ENCODE measurements at regions not wholly inside any gene's neighbourhood (a gene's known extent, or its start where the extent isn't known, plus 50 kb on each side); places are given as distances from the start of the nearest gene placed in this dataset.
"Not testable (repeated sequence)": the region's sequence is repeated elsewhere in the genome, so short reads cannot be mapped to it uniquely, and the experiment has no call there.

- DNase-seq = no peak
Observed at GRCh38 chr6:21335591-21335990, 258.0 kb upstream of the SOX4 start.

- no peak for DNase-seq
Observed at GRCh38 chr6:21337263-21337662, 256.3 kb upstream of the SOX4 start.

GRCh38 chr6:21340573-21340972 lies 253.0 kb upstream of the SOX4 start:
- DNase-seq = no peak

GRCh38 chr6:21341910-21342309 lies 251.6 kb upstream of the SOX4 start:
- DNase-seq = no peak

- DNase-seq = no peak
Observed at GRCh38 chr6:21342501-21342900, 251.1 kb upstream of the SOX4 start.

GRCh38 chr6:21345704-21346103 lies 247.8 kb upstream of the SOX4 start:
- DNase-seq = not testable (repeated sequence)

GRCh38 chr6:21348146-21348503 lies 245.4 kb upstream of the SOX4 start:
- DNase-seq = no peak

- no peak for DNase-seq
Observed at GRCh38 chr6:21348504-21349195, 244.9 kb upstream of the SOX4 start.

GRCh38 chr6:21349834-21350233 lies 243.7 kb upstream of the SOX4 start:
- no peak for DNase-seq

- no peak for DNase-seq
Observed at GRCh38 chr6:21350926-21351325, 242.6 kb upstream of the SOX4 start.

- DNase-seq = no peak
Observed at GRCh38 chr6:21352131-21352530, 241.4 kb upstream of the SOX4 start.

GRCh38 chr6:21354805-21355238 lies 238.7 kb upstream of the SOX4 start:
- DNase-seq = no peak

- DNase-seq = no peak
Observed at GRCh38 chr6:21355638-21356037, 237.9 kb upstream of the SOX4 start.

GRCh38 chr6:21357262-21357661 lies 236.3 kb upstream of the SOX4 start:
- DNase-seq = no peak

GRCh38 chr6:21359926-21360325 lies 233.6 kb upstream of the SOX4 start:
- DNase-seq = no peak

- DNase-seq = no peak
Observed at GRCh38 chr6:21360336-21360735, 233.2 kb upstream of the SOX4 start.

- DNase-seq = no peak
Observed at GRCh38 chr6:21367148-21367547, 226.4 kb upstream of the SOX4 start.

GRCh38 chr6:21367649-21368154 lies 225.8 kb upstream of the SOX4 start:
- no peak for DNase-seq

GRCh38 chr6:21371061-21371460 lies 222.5 kb upstream of the SOX4 start:
- DNase-seq = no peak

GRCh38 chr6:21371676-21372171 lies 221.8 kb upstream of the SOX4 start:
- no peak for DNase-seq

GRCh38 chr6:21375151-21376116 lies 218.1 kb upstream of the SOX4 start:
- no peak for DNase-seq

- no peak for DNase-seq
Observed at GRCh38 chr6:21377356-21377755, 216.2 kb upstream of the SOX4 start.

GRCh38 chr6:21381331-21381963 lies 212.1 kb upstream of the SOX4 start:
- DNase-seq = no peak

Data from NCI-H774 (cell line).